Left renal pelvis (tissue), 4 donors: ENCODE measurements at regions not wholly inside any gene's neighbourhood (a gene's known extent, or its start where the extent isn't known, plus 50 kb on each side); places are given as distances from the start of the nearest gene placed in this dataset.

ENCODE experiments used
- DNase-seq, 4 donors: peaks; one replicate each; pipeline ENCODE4 v3.0.0-alpha.2; 2013; ENCODE audit warnings: low read depth in 4 of 4, low spot score in 3 of 4

DNA sequence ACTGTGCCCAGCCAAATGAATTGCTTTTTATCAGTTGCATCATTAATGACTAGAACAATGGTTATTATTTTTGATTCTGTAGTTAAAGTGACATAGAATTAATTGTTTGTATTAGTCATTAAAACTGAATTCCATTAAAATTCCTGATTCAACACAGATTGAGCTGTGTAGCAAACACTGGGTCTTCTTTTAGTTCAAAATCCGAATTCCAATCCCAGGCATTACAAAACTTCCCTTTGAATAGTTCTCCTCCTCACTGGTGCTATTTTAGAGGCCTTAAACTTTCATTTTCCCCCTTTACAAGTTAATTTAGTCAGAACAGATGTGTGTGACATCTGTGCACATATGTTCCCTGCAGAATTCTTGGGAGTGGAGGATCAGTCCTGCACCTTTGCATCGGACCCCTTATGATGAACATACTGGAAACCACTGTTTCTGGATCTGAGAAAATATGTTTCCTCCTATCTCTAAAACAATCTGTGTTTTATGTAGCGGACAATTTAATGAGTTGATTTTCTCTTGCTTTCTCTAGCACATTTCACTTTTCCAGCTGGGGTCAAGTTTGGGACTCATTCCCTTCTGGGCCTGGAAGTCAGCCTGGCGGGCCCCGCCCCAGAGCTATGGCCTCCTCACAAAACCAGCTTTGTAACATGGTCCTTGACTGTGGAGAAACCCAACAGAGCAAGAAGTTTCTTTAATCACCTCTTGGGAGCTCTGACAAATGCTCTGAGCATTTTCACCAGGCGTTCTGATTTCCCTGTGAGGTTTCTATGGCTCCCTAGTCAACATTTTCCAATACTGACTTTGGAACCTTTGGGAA, 87.9 kb upstream of the MAMDC2 start:
- peak in 1 of 4 donors; percentile 15 for DNase-seq

DNA sequence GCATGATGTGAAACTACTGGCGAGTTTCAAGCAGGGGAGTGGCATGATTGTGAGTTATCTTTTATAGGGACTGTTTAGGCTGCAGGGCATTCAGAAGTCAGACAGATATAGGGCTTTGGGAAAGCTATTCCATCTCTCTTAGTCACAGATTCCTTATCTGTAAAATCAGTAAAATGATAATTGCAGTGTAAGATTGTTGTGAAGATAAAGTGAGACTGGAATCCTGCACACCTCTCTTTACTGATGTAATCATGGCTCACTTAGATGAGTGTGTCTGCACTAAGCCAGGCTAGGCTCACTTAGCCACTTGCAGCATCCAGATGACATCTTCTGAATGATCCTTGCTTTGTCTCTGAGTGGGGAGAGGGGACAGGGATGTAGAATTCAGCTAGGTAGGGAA, 81.8 kb upstream of the MAMDC2 start:
- DNase-seq = no peak

GRCh38 chr9:69963803-69964202, 79.8 kb upstream of the MAMDC2 start:
- no peak for DNase-seq

- DNase-seq = no peak
Observed at GRCh38 chr9:69964446-69964845, 79.2 kb upstream of the MAMDC2 start.

DNA sequence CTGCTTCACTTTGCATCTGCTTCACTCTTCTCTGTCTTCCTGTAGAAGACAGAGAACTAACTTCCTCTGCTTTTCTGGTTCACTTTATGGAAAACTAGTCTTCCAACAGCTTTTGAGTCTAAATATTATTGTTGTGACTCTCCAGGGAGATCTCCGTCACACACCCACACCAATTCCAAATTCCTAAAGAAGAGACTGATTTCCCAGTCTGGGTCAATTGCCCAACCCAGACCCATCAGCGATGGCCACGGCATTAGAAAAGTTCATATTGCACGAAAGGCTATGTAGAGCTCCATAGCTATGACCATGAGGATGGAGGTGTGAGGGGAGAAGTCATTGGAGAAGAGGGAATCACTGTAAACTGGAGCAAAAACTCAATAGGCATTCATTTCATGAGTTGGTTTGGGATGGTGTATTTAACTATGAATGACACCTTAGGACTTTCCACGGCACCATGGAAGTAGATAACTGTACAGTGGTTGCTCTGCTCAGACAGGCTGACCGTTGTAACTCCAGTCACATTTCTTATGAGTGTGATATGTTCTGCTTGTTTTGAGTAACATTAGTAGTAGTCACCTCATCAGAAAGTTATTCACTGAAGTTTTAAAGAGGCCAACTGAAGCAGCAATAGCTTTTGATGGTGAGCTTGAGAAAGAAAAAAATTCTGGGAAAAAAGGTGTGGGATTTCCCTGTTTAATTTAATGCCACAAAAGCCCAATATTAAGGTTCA, 78.1 kb upstream of the MAMDC2 start:
- no peak for DNase-seq

DNA sequence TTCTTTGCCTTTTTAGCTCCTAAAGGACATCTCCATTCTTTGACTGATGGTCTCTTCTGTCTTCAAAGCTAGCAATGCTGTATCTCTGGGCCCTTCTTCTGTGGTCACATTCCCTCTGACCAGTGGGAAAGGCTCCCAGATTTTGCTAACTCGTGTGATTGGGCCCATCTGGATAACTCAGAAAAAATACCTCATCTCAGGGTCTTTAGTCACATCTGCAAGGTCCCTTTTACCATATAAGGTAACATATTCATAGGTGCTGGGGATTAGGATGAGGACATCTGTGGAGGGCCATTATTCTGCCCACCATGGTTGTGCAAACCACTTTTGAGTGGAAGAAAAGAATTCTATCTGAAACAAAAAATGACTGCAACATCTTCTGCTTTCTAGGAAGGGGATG, 76.3 kb upstream of the MAMDC2 start:
- DNase-seq = no peak

DNA sequence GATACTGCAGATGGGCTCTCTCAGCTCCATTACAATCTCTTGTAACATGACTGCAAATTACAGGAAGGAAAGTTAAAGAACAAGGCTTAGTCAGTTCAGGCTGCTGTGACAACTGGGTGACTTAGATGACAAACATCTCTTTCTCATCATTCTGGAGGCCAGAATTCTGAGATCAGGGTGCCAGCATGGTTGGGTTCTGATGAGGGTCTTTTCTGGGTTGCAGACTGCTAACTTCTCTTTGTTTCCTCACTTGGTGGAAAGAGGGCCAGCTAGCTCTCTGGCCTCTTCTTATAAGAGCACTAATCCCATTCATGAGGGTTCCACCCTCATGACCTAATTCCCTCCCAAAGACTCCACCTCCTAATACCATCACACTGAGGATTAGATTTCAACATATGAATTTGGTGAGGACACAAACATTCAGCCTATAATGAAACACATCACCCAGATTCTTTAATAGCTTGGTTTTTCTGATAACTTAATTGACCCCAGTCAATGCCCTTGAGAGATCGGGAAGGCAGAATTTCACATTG, 73.6 kb upstream of the MAMDC2 start:
- DNase-seq = no peak

GRCh38 chr9:69971643-69972449, 71.8 kb upstream of the MAMDC2 start:
- peak in 2 of 4 donors; percentile 14 to 16 for DNase-seq

DNA sequence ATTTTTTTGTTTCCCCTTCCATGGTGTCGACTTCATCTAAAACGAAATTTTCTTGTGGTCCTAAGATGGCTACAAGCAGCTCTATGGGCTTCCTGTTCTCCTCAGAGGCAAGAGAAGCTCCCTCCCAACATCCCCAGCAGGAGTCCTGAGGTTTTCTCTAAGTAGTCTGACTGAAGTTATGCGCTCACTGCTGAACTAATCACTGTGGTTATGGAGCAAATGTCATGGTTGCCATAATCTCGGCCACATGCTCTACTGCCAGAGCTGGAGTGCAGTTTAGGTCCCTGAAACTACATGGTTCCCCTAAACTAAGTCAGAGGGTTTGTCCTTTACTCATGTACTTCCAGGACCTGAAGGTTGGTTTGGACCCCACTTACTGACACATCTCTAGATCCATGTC, 68.0 kb upstream of the MAMDC2 start:
- no peak for DNase-seq

- DNase-seq = no peak
Observed at GRCh38 chr9:69976152-69976551, 67.5 kb upstream of the MAMDC2 start.

DNA sequence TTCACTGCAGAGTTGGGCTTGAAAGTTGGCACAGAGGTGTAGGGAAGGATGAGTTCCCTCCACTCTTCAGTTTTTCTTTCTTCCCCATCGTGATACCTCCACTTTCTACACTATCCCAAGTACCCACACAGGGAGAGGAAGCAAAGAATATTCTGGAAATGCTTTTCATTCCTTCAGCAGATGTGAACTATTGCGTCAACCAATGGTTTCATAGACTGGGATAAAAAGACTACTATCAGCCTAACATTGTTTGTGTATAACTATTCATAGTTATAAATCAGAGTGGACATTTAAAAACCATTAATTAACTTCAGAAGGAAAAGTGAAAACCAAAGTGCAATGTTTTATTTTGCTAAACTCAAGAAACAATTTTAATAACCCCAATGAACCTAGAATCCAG, 63.6 kb upstream of the MAMDC2 start:
- no peak for DNase-seq

- DNase-seq = no peak
Observed at GRCh38 chr9:69980591-69980990, 63.1 kb upstream of the MAMDC2 start.

DNA sequence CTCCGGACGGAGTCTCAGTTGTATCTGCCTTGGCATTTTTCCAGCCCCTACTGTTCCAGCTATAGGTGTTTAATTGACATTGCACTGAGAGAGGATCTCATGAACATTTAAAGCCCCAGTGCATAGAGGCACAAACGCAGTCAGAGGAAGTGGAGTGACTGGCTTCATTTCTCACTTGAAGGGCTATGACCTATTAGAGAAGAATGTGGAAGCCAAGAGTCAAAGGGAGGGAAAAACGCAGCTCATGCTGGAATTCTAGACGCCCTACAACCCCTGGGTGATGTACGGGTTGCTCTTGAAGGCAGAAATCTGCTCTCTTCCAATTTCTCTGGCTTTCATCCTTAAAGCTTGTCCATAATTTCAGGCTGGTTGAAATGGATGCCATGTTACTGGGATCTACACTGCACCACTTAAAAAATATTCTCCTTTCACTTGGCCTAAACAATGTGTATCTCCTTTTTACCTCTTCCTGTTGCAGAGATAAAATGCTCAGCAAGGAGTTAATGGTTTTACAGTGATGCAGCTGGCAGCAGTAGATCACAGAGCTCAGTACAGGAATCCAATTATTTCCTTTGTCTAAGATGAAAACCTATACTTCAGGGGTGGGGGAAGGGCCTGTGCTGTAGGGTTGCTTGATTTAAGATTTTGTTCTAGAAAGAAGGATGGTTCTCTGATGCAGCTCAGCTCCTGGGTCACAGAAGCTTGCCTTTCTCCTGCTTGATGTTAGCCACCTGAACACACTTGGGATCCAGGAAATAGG, 61.8 kb upstream of the MAMDC2 start:
- DNase-seq = peak in 2 of 4 donors; percentile 8 to 24

- DNase-seq = no peak
Observed at GRCh38 chr9:69984831-69985230, 58.8 kb upstream of the MAMDC2 start.

- no peak for DNase-seq
Observed at GRCh38 chr9:69985971-69986370, 57.7 kb upstream of the MAMDC2 start.

- no peak for DNase-seq
Observed at GRCh38 chr9:69986970-69987369, 56.7 kb upstream of the MAMDC2 start.

GRCh38 chr9:69987457-69987856, 56.2 kb upstream of the MAMDC2 start:
- no peak for DNase-seq

GRCh38 chr9:69993110-69993509, 50.5 kb upstream of the MAMDC2 start:
- no peak for DNase-seq
